ENCODE measurements at regions not wholly inside any gene's neighbourhood (a gene's known extent, or its start where the extent isn't known, plus 50 kb on each side); places are given as distances from the start of the nearest gene placed in this dataset.

- WGBS: 81% methylated on average over 4 of the region's 4 CpGs
- Histone ChIP-seq H3K9me3 (no peaks in the 10 kb centered on the region), H3K36me3 (no peaks in the 10 kb centered on the region), H3K4me1 (replicated peaks) (no peaks in the 10 kb centered on the region), H3K27ac (no peak overlapping the region), H3K4me3 (no peak overlapping the region), H3K27me3 (replicated peaks; ENCODE audit: insufficient read depth) (no peaks in the 10 kb centered on the region)
- TF ChIP-seq POLR2A (IDR thresholded peaks at IDR 0.05) (no peak), POLR2AphosphoS5 (IDR thresholded peaks at IDR 0.05) (no peak), CTCF (IDR thresholded peaks at IDR 0.05) (no peak)
- no peak for DNase-seq (ENCODE audit: low spot score)
- intact Hi-C loops (cut with DNase I): no loop called here
Observed at GRCh38 chr10:28408237-28408777, 105.4 kb upstream of the MPP7 start.

- no peaks in the 10 kb centered on the region for H3K27me3 ChIP-seq (replicated peaks; ENCODE audit: insufficient read depth)
- no peak for DNase-seq (ENCODE audit: low spot score)
- no peak overlapping the region for H3K27ac ChIP-seq
- H3K4me1 ChIP-seq (replicated peaks): no peaks in the 10 kb centered on the region
- H3K9me3 ChIP-seq: no peaks in the 10 kb centered on the region
- WGBS: 10% methylated on average over 4 of the region's 4 CpGs
- no peak for TF ChIP-seq CTCF (IDR thresholded peaks at IDR 0.05)
- peak; percentile 9 for TF ChIP-seq POLR2AphosphoS5 (IDR thresholded peaks at IDR 0.05)
- TF ChIP-seq POLR2A (IDR thresholded peaks at IDR 0.05): no peak
- intact Hi-C loops (cut with DNase I): no loop called here
- no peak overlapping the region for H3K4me3 ChIP-seq
- H3K36me3 ChIP-seq: no peaks in the 10 kb centered on the region
Observed at GRCh38 chr10:28410420-28411135, 107.7 kb upstream of the MPP7 start.

DNA sequence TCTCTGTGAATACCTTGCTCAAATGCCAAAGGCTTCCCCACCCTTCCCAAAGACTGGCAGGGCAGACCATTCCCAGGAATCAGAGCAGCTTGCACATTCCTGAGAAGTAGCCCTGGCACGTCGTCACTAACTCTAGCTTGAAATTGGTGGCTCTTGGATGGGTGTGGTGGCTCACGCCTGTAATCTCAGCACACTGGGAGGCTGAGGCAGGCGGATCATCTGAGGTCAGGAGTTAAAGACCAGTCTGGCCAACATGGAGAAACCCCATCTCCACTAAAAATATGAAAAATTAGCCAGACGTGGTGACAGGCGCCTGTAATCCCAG is 108.2 kb upstream of the MPP7 start:
- Histone ChIP-seq H3K4me1 (replicated peaks) (no peaks in the 10 kb centered on the region), H3K9me3 (no peaks in the 10 kb centered on the region), H3K4me3 (no peak overlapping the region), H3K27me3 (replicated peaks; ENCODE audit: insufficient read depth) (no peaks in the 10 kb centered on the region), H3K27ac (no peak overlapping the region), H3K36me3 (no peaks in the 10 kb centered on the region)
- DNase-seq (ENCODE audit: low spot score): no peak
- no peak for TF ChIP-seq POLR2AphosphoS5 (IDR thresholded peaks at IDR 0.05)
- TF ChIP-seq CTCF (IDR thresholded peaks at IDR 0.05): no peak
- no peak for TF ChIP-seq POLR2A (IDR thresholded peaks at IDR 0.05)
- intact Hi-C loops (cut with DNase I): no loop called here
- 87% methylated on average over 6 of the region's 6 CpGs for WGBS

- TF ChIP-seq POLR2AphosphoS5 (IDR thresholded peaks at IDR 0.05): no peak
- TF ChIP-seq POLR2A (IDR thresholded peaks at IDR 0.05): no peak
- no peak for TF ChIP-seq CTCF (IDR thresholded peaks at IDR 0.05)
- Histone ChIP-seq H3K27ac (no peak overlapping the region), H3K4me1 (replicated peaks) (no peaks in the 10 kb centered on the region), H3K27me3 (replicated peaks; ENCODE audit: insufficient read depth) (no peaks in the 10 kb centered on the region), H3K36me3 (no peaks in the 10 kb centered on the region), H3K4me3 (no peak overlapping the region), H3K9me3 (no peaks in the 10 kb centered on the region)
- WGBS: 87% methylated on average over 4 of the region's 4 CpGs
- DNase-seq (ENCODE audit: low spot score): no peak
- intact Hi-C loops (cut with DNase I): no loop called here
Observed at GRCh38 chr10:28411648-28412047, 108.8 kb upstream of the MPP7 start.

GRCh38 chr10:28418069-28418468 is 114.8 kb upstream of the WAC start:
- H3K27ac ChIP-seq: no peak overlapping the region
- intact Hi-C loops (cut with DNase I): no loop called here
- no peak for TF ChIP-seq POLR2A (IDR thresholded peaks at IDR 0.05)
- no peak for TF ChIP-seq CTCF (IDR thresholded peaks at IDR 0.05)
- TF ChIP-seq POLR2AphosphoS5 (IDR thresholded peaks at IDR 0.05): no peak
- H3K4me1 ChIP-seq (replicated peaks): no peaks in the 10 kb centered on the region
- no peak overlapping the region for H3K4me3 ChIP-seq
- H3K27me3 ChIP-seq (replicated peaks; ENCODE audit: insufficient read depth): no peaks in the 10 kb centered on the region
- no peaks in the 10 kb centered on the region for H3K36me3 ChIP-seq
- no peaks in the 10 kb centered on the region for H3K9me3 ChIP-seq
- WGBS: 81% methylated on average over 2 of the region's 2 CpGs
- no peak for DNase-seq (ENCODE audit: low spot score)
